GM23248 (cell line): ENCODE measurements at regions not wholly inside any gene's neighbourhood (a gene's known extent, or its start where the extent isn't known, plus 50 kb on each side); places are given as distances from the start of the nearest gene placed in this dataset.

ENCODE experiments used
- DNase-seq: peaks from one replicate; pipeline ENCODE4 v3.0.0-alpha.2; 2015
- H2AFZ ChIP-seq: fragments of 200-600 bp; sonication (generic); 2 replicates; pipeline ENCODE4 v1.6.1; 2016; ENCODE audit warnings: antibody characterized with exemption
- H3F3A ChIP-seq: fragments of 200-600 bp; sonication (generic); 2 replicates; pipeline ENCODE4 v1.6.1; 2016; ENCODE audit warnings: mild to moderate bottlenecking, antibody characterized with exemption, mixed run types; ENCODE audit not compliant: insufficient read depth
- H3K27ac ChIP-seq: fragments of 200-600 bp; sonication (generic); 2 replicates; pipeline ENCODE4 v1.5.1; 2016; ENCODE audit warnings: mild to moderate bottlenecking
- H3K27me3 ChIP-seq: fragments of 200-600 bp; sonication (generic); replicated peaks from 2 replicates; pipeline ENCODE4 v1.6.1; 2016; ENCODE audit warnings: mild to moderate bottlenecking; ENCODE audit not compliant: insufficient read depth
- H3K36me3 ChIP-seq: fragments of 200-600 bp; sonication (generic); 2 replicates; pipeline ENCODE4 v1.6.1; 2016; ENCODE audit warnings: low read depth, mild to moderate bottlenecking
- H3K4me1 ChIP-seq: fragments of 200-600 bp; sonication (generic); 2 replicates; pipeline ENCODE4 v1.6.1; 2016; ENCODE audit warnings: mild to moderate bottlenecking; ENCODE audit not compliant: insufficient read depth
- H3K4me2 ChIP-seq: fragments of 200-600 bp; sonication (generic); one replicate; pipeline ENCODE4 v1.6.1; 2016; ENCODE audit warnings: mild to moderate bottlenecking; ENCODE audit not compliant: unreplicated experiment
- H3K4me3 ChIP-seq: fragments of 200-600 bp; sonication (generic); 2 replicates; pipeline ENCODE4 v1.5.1; 2016; ENCODE audit warnings: mild to moderate bottlenecking
- H3K79me2 ChIP-seq: fragments of 200-600 bp; sonication (generic); 2 replicates; pipeline ENCODE4 v1.6.1; 2016; ENCODE audit warnings: mild to moderate bottlenecking; ENCODE audit not compliant: insufficient read depth
- H3K9ac ChIP-seq: fragments of 200-600 bp; sonication (generic); 2 replicates; pipeline ENCODE4 v1.6.1; 2016; ENCODE audit warnings: mild to moderate bottlenecking
- H3K9me2 ChIP-seq: fragments of 200-600 bp; sonication (generic); 2 replicates; pipeline ENCODE4 v1.6.1; 2016; ENCODE audit warnings: mixed run types, mild to moderate bottlenecking, moderate library complexity; ENCODE audit not compliant: insufficient read depth
- H3K9me3 ChIP-seq: fragments of 200-600 bp; sonication (generic); one replicate; pipeline ENCODE4 v1.6.1; 2017; ENCODE audit warnings: low read depth
- H4K20me1 ChIP-seq: fragments of 200-600 bp; sonication (generic); 2 replicates; pipeline ENCODE4 v1.6.0; 2016; ENCODE audit not compliant: insufficient read depth
- EZH2 ChIP-seq: fragments of 200-600 bp; sonication (generic); IDR thresholded peaks from 2 replicates; pipeline ENCODE4 v1.6.1; 2018; ENCODE audit warnings: antibody characterized with exemption, mild to moderate bottlenecking; ENCODE audit not compliant: insufficient read depth, poor library complexity, severe bottlenecking
- EZH2phosphoT487 ChIP-seq: fragments of 200-600 bp; sonication (generic); IDR thresholded peaks from 2 replicates; pipeline ENCODE4 v1.6.1; 2018; ENCODE audit warnings: antibody characterized with exemption, moderate library complexity, mild to moderate bottlenecking, low read depth; ENCODE audit not compliant: insufficient read depth
- WGBS, 2 experiments: methylation state at CpG; one replicate each; pipeline ENCODE4 v1.1.6; 2015 to 2017; ENCODE audit warnings: low lambda C conversion rate in 2 of 2, low coverage in 1 of 2; ENCODE audit errors: missing lambda C conversion rate in 2 of 2; 5-methylcytosine and 5-hydroxymethylcytosine counted together
- in situ Hi-C: fragments of 300-500 bp; cut with MboI; formaldehyde crosslinking; loops from 2 replicates; pipeline ENCODE4 v1.15.0; 2020

DNA sequence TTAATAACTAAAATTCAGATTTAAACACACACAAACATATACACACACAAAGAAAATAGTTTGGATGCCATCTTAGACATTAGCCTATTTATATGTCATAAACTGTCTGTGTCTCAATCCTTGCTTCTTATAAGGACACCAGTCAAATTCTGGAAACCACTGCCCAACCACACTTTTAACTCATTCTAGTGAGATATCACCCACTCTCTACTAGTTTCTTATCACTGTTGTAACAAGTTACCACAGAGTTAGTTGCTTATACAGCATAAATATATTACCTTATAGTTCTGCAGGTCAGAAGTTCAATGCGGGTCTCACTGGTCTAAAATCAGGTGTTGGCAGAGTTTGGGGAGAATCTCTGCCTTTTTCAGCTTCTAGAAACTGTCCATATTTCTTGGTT, 239.1 kb downstream of the MTX2 start:
- 96 to 97% methylated on average over 1 of the region's 1 CpG for WGBS, 2 experiments
- H4K20me1 ChIP-seq, result no peaks in the 10 kb centered on the region
- H3K4me2 ChIP-seq, result no peak overlapping the region
- no peak overlapping the region for H3K9ac ChIP-seq
- no peaks in the 10 kb centered on the region for H3K36me3 ChIP-seq
- H3K9me3 ChIP-seq, result no peaks in the 10 kb centered on the region
- H3F3A ChIP-seq, result no peaks in the 10 kb centered on the region; the same call in 1 of the 2 replicates
- in situ Hi-C loops, result no loop called here
- no peak overlapping the region for H3K4me3 ChIP-seq
- no peak overlapping the region for H3K27ac ChIP-seq
- TF ChIP-seq EZH2phosphoT487 (no peak), EZH2 (no peak)
- no peaks in the 10 kb centered on the region; the same call in 1 of the 2 replicates for H3K9me2 ChIP-seq
- H3K27me3 ChIP-seq, result no peaks in the 10 kb centered on the region
- peak overlapping the region; percentile 61; the same call in 1 of the 2 replicates for H2AFZ ChIP-seq
- no peaks in the 10 kb centered on the region for H3K79me2 ChIP-seq
- H3K4me1 ChIP-seq, result peaks cover 8% of the 10 kb centered on the region; the same call in 1 of the 2 replicates
- no peak for DNase-seq

DNA sequence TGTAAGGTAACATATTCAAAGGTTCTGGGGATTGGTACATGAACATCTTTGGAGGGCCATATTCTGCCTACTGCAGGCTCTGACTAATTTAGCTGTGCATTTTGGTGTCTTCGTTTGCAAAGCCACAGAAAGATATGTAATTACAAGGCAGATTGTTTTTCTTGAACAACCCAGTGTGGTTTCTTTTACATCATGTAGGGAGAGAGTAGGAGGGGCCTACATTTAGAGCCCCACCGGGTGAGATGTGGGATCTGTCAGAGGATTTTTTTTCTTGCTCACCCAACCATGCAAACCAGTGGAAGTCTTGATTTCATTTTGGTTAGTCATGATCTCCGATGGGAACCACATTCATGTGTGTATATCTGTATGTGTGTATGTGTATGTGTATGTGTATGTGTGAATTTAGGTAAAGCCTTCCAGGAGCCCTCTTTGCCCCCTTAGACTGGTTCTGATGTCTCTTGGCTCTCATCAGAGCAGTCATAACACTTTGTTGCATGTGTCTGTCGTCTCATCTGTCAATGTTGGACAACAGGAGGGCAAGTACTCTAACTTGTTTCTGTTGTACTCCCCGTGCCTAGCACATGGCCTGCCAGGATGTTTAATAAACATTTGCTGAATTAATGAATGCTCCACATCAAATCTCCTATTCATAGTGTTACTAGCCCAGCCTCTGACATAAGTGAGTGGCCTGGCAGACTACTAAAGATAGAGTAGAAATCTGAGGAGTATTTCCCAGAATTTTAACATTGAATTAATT, 239.9 kb downstream of the MTX2 start:
- Histone ChIP-seq H3K4me2 (no peak overlapping the region), H3K27me3 (no peaks in the 10 kb centered on the region), H3K4me1 (peaks cover 8% of the 10 kb centered on the region; the same call in 1 of the 2 replicates), H3K36me3 (no peaks in the 10 kb centered on the region), H3K27ac (no peak overlapping the region), H3K9me3 (no peaks in the 10 kb centered on the region), H3K9me2 (no peaks in the 10 kb centered on the region; the same call in 1 of the 2 replicates), H3K4me3 (no peak overlapping the region), H3F3A (no peaks in the 10 kb centered on the region; the same call in 1 of the 2 replicates), H3K9ac (no peak overlapping the region), H2AFZ (no peak overlapping the region), H3K79me2 (no peaks in the 10 kb centered on the region), H4K20me1 (no peaks in the 10 kb centered on the region)
- TF ChIP-seq EZH2phosphoT487 (no peak), EZH2 (no peak)
- 52 to 61% methylated on average over 5 of the region's 5 CpGs for WGBS, 2 experiments
- in situ Hi-C loops, result no loop called here
- no peak for DNase-seq

DNA sequence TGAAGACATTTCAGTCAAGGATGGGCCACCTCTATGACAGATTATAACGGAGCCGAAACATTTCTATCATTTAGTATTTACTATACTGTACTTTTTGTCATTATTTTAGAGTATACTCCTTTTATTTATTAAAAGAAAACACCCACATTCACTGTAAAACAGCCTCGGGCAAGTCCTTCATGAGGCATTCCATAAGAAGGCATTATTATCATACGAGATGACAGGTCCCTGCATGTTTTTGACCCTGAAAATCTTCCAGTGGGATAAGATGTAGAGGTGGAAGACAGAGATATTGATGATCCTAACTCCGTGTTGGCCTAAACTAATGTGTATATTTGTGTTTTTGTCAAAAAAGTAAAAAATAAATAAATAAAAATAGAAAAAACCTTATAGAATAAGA, 245.0 kb downstream of the MTX2 start:
- Histone ChIP-seq H3K79me2 (no peaks in the 10 kb centered on the region), H2AFZ (no peak overlapping the region), H3K4me3 (no peak overlapping the region), H3K27me3 (no peaks in the 10 kb centered on the region), H3K36me3 (no peaks in the 10 kb centered on the region), H3K9me3 (no peaks in the 10 kb centered on the region), H4K20me1 (no peaks in the 10 kb centered on the region), H3K27ac (no peak overlapping the region), H3K9me2 (no peaks in the 10 kb centered on the region), H3K9ac (no peak overlapping the region), H3K4me1 (no peaks in the 10 kb centered on the region), H3K4me2 (no peak overlapping the region), H3F3A (no peaks in the 10 kb centered on the region)
- DNase-seq, result no peak
- WGBS, 2 experiments, result 86 to 87% methylated on average over 5 of the region's 5 CpGs
- in situ Hi-C loops, result no loop called here
- TF ChIP-seq EZH2phosphoT487, result no peak
- no peak for TF ChIP-seq EZH2

DNA sequence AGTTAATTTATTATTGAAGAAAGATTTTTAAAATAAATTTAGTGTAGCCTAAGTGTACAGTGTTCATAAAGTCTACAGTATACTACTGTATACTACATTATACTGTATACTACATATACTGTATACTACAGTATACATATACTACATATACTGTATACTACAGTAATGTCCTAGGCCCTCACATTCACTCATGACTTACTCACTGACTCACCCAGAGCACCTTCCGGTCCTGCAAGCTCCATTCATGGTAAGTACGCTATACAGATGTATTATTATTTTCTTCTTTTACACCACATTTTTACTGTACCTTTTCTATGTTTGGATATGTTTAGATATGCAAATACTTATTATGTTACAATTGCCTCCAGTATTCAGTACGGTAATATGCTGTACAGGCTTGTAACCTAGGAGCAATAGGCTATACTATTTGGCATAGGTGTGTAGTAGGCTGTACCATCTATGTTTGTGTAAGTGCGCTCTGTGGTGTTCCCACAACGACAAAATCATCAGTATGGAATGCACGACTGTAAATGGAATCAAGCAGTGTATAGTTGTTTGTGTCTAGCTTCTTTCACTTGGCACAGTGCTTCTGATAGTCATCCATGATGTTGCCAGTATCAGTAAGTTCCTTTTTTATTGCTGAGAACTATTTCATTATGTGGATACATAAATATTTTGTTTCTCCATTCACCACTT, 245.7 kb downstream of the MTX2 start:
- WGBS, 2 experiments, result 79 to 82% methylated on average over 6 of the region's 6 CpGs
- no peak overlapping the region for H3K9ac ChIP-seq
- H3K36me3 ChIP-seq, result no peaks in the 10 kb centered on the region
- no peak overlapping the region for H3K4me2 ChIP-seq
- TF ChIP-seq EZH2, result no peak
- TF ChIP-seq EZH2phosphoT487, result no peak
- H3K4me3 ChIP-seq, result no peak overlapping the region
- no peaks in the 10 kb centered on the region for H3K9me3 ChIP-seq
- no peaks in the 10 kb centered on the region for H3K27me3 ChIP-seq
- no peaks in the 10 kb centered on the region for H3K4me1 ChIP-seq
- H3K9me2 ChIP-seq, result no peaks in the 10 kb centered on the region
- no peak for DNase-seq
- H3F3A ChIP-seq, result no peaks in the 10 kb centered on the region
- in situ Hi-C loops, result no loop called here
- no peaks in the 10 kb centered on the region for H3K79me2 ChIP-seq
- no peak overlapping the region for H2AFZ ChIP-seq
- H4K20me1 ChIP-seq, result no peaks in the 10 kb centered on the region
- no peak overlapping the region for H3K27ac ChIP-seq
